Panc1 (cell line): ENCODE measurements at regions not wholly inside any gene's neighbourhood (a gene's known extent, or its start where the extent isn't known, plus 50 kb on each side); places are given as distances from the start of the nearest gene placed in this dataset.

ENCODE experiments used
- ATAC-seq: fragments of 200-7000 bp; cut with Tn5 transposase; 2 replicates; pipeline ENCODE4 v1.9.1; 2020; ENCODE audit warnings: mild to moderate bottlenecking, moderate library complexity
- BruUV-seq: library from RNA; stranded (reverse); fragments of 400-500 nt; replicated peaks from 2 replicates; lab custom pipeline; 2021; lab: Mats Ljungman, UMichigan
- CTCF ChIA-PET: fragments of 300-600 bp; sonication (Branson Sonifier 250); formaldehyde crosslinking; loops from one replicate; lab custom pipeline; 2022; ENCODE audit warnings: antibody characterized with exemption; lab: Charles Lee
- POLR2A ChIA-PET: fragments of 300-600 bp; sonication (Branson Sonifier 250); formaldehyde crosslinking; loops from one replicate; lab custom pipeline; 2022; ENCODE audit warnings: antibody characterized with exemption; lab: Charles Lee
- DNase-seq: peaks from one replicate; pipeline ENCODE4 v3.0.0-alpha.2; 2010; ENCODE audit warnings: low read depth, low spot score
- H3K27ac ChIP-seq: 2 replicates; pipeline ENCODE4 v1.5.1; 2011; ENCODE audit warnings: mild to moderate bottlenecking, low read length, inconsistent platforms
- H3K27me3 ChIP-seq: fragments of 200-500 bp; sonication (Bioruptor generic); 2 replicates; pipeline ENCODE4 v1.6.0; 2014; ENCODE audit warnings: low read length, inconsistent platforms; ENCODE audit not compliant: control insufficient read depth, insufficient read depth
- H3K36me3 ChIP-seq: fragments of 200-500 bp; sonication (Bioruptor generic); 2 replicates; pipeline ENCODE4 v1.5.1; 2014; ENCODE audit warnings: inconsistent platforms, mild to moderate bottlenecking, low read length, moderate library complexity; ENCODE audit not compliant: control insufficient read depth, insufficient read depth
- H3K4me1 ChIP-seq: 2 replicates; pipeline ENCODE4 v1.5.1; 2011; ENCODE audit warnings: inconsistent platforms, mild to moderate bottlenecking, low read length, moderate library complexity; ENCODE audit not compliant: control insufficient read depth, insufficient read depth
- H3K4me3 ChIP-seq, 2 experiments: 2 replicates each; pipeline ENCODE4 v1.5.1; 2011 to 2012; ENCODE audit warnings: low read depth in 2 of 2, low read length in 2 of 2, mild to moderate bottlenecking in 2 of 2, inconsistent platforms in 1 of 2, moderate library complexity in 1 of 2
- H3K9me3 ChIP-seq: fragments of 200-500 bp; sonication (Bioruptor generic); 2 replicates; pipeline ENCODE4 v1.5.1; 2014; ENCODE audit warnings: low read depth, mild to moderate bottlenecking, inconsistent platforms, low read length, moderate library complexity; ENCODE audit not compliant: control insufficient read depth, insufficient read depth
- POLR2AphosphoS5 ChIP-seq: IDR thresholded peaks from 2 replicates; pipeline ENCODE4 v1.6.1; 2012; ENCODE audit warnings: mild to moderate bottlenecking, low read depth, low read length, moderate library complexity
- SIN3A ChIP-seq: IDR thresholded peaks from 2 replicates; pipeline ENCODE4 v1.6.1; 2012; ENCODE audit warnings: low read depth, mild to moderate bottlenecking, low read length, moderate library complexity, borderline replicate concordance; ENCODE audit not compliant: insufficient read depth
- TCF7L2 ChIP-seq: IDR thresholded peaks from 2 replicates; pipeline ENCODE4 v1.6.1; 2011; ENCODE audit warnings: mild to moderate bottlenecking, low read depth, low read length, inconsistent platforms
- in situ Hi-C: cut with HindIII; loops from 2 replicates; pipeline ENCODE4 v1.10.0; 2016; ENCODE audit warnings: low sequenced_read_pairs, low pct_unique_long_range_greater_than_20kb
- intact Hi-C: fragments of 100-400 bp; cut with micrococcal nuclease; formaldehyde crosslinking; loops from one replicate; pipeline ENCODE4 v1.10.0; 2022; ENCODE audit not compliant: unreplicated experiment
- TF ChIP-seq, protein P1 (sequence below): fragments of 450-650 bp; IDR thresholded peaks from 2 replicates; pipeline ENCODE4 v1.5.1; 2017; ENCODE audit warnings: mild to moderate bottlenecking
- TF ChIP-seq, protein P2 (sequence below), 2 experiments: IDR thresholded peaks; 2 replicates each; pipeline ENCODE4 v1.6.1; 2011 to 2012; ENCODE audit warnings: low read depth in 2 of 2, control low read depth in 1 of 2, low read length in 1 of 2, mild to moderate bottlenecking in 1 of 2, moderate library complexity in 1 of 2; ENCODE audit not compliant: insufficient read depth in 1 of 2

DNA sequence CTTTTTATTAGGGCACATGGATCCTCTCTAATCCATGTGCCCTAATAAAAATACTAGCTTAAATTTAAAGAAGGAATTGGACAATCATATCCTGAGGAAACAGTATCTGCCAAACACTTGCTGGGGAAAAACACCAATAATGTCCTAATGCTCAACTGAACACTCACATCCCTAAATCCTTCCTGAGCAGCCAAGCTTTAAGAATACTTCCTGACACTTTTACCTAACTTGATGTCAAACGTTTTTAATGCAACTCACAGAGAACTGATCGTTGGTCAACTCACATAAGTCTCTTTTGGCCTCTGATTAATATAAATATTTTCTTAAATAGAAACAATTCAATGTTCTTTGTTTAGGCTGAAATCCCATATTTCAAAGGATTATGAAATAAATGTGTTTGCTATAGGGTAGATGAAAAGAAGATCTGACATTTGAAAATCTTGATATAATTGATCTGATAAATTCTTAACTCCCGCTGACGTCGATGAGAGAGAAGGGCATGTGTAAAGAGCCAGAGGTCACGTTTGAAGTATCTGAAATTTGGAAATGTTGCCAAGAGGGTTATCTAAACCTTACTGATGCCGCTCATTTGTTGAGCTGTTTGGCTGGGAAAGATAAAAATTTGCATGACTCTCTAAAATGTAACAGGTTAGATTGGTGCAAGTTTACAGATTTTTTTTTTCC lies 122.8 kb upstream of the RHOBTB1 start:
- BruUV-seq, result no TSS peak
- ATAC-seq, result no peak
- intact Hi-C loops, result no loop called here

DNA sequence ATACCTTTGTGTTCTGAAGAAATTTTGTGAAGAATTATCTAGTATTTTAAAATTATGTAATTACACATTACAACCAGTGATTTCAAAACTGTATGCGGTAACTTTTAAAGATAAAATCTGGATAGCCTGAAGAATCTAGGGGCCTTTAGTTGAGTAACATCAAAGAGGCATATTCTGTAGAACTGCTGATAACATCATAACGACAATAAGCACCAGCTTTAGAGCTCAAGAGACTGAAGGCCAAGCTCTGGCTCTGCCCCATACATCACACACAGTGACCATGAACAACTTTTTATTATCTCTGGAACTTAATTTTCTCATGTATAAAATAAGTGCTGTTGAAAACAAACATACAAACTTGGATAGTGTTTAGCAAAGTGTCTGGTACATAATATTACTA lies 121.1 kb upstream of the RHOBTB1 start:
- no peaks in the 10 kb centered on the region for H3K4me1 ChIP-seq
- ChIA-PET POLR2A (no interaction called here), CTCF (no interaction called here)
- in situ Hi-C loops, result no loop called here
- DNase-seq, result no peak
- no TSS peak for BruUV-seq
- H3K9me3 ChIP-seq, result no peaks in the 10 kb centered on the region
- peaks cover 9% of the 10 kb centered on the region for H3K27me3 ChIP-seq
- TF ChIP-seq, protein P1, sequence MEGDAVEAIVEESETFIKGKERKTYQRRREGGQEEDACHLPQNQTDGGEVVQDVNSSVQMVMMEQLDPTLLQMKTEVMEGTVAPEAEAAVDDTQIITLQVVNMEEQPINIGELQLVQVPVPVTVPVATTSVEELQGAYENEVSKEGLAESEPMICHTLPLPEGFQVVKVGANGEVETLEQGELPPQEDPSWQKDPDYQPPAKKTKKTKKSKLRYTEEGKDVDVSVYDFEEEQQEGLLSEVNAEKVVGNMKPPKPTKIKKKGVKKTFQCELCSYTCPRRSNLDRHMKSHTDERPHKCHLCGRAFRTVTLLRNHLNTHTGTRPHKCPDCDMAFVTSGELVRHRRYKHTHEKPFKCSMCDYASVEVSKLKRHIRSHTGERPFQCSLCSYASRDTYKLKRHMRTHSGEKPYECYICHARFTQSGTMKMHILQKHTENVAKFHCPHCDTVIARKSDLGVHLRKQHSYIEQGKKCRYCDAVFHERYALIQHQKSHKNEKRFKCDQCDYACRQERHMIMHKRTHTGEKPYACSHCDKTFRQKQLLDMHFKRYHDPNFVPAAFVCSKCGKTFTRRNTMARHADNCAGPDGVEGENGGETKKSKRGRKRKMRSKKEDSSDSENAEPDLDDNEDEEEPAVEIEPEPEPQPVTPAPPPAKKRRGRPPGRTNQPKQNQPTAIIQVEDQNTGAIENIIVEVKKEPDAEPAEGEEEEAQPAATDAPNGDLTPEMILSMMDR, result no peak
- TF ChIP-seq, protein P2, sequence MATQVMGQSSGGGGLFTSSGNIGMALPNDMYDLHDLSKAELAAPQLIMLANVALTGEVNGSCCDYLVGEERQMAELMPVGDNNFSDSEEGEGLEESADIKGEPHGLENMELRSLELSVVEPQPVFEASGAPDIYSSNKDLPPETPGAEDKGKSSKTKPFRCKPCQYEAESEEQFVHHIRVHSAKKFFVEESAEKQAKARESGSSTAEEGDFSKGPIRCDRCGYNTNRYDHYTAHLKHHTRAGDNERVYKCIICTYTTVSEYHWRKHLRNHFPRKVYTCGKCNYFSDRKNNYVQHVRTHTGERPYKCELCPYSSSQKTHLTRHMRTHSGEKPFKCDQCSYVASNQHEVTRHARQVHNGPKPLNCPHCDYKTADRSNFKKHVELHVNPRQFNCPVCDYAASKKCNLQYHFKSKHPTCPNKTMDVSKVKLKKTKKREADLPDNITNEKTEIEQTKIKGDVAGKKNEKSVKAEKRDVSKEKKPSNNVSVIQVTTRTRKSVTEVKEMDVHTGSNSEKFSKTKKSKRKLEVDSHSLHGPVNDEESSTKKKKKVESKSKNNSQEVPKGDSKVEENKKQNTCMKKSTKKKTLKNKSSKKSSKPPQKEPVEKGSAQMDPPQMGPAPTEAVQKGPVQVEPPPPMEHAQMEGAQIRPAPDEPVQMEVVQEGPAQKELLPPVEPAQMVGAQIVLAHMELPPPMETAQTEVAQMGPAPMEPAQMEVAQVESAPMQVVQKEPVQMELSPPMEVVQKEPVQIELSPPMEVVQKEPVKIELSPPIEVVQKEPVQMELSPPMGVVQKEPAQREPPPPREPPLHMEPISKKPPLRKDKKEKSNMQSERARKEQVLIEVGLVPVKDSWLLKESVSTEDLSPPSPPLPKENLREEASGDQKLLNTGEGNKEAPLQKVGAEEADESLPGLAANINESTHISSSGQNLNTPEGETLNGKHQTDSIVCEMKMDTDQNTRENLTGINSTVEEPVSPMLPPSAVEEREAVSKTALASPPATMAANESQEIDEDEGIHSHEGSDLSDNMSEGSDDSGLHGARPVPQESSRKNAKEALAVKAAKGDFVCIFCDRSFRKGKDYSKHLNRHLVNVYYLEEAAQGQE (IDR thresholded peaks at IDR 0.05; ENCODE audit: insufficient read depth in 1 of 2, low read depth in 2 of 2, low read length in 1 of 2), result no peak
- TF ChIP-seq SIN3A, result no peak
- H3K4me3 ChIP-seq, result no peak overlapping the region
- H3K36me3 ChIP-seq, result no peaks in the 10 kb centered on the region
- no peak overlapping the region for H3K27ac ChIP-seq
- ATAC-seq, result no peak
- intact Hi-C loops, result no loop called here

More for the DNA sequence above, 122.8 kb upstream of the RHOBTB1 start:
- TF ChIP-seq SIN3A, result no peak
- no peak overlapping the region for H3K27ac ChIP-seq
- H3K4me1 ChIP-seq, result no peaks in the 10 kb centered on the region
- H3K27me3 ChIP-seq, result peaks cover 9% of the 10 kb centered on the region
- in situ Hi-C loops, result no loop called here
- H3K36me3 ChIP-seq, result no peaks in the 10 kb centered on the region
- POLR2A ChIA-PET, result no interaction called here
- CTCF ChIA-PET, result no interaction called here
- no peak overlapping the region for H3K4me3 ChIP-seq
- no peaks in the 10 kb centered on the region for H3K9me3 ChIP-seq
- DNase-seq, result no peak

DNA sequence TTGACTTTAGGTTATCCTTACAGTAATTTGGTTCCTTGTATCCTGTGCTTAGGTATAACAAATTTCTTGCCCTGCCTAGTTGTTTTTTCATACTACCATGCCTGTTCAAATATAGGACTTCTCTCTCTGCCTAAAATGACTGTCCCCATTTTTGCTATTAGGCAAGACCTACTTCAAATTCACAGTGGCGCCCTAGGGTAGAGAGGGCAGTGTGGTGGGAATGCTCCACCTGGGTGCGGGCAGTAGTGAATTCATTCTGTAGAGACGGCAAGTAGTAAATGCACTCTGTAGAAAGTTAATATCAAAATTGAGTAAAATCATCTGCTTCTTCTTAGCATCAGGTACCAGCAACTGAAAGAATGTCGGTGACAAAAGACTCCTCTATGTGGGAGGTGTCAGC lies 120.4 kb upstream of the RHOBTB1 start:
- H3K4me3 ChIP-seq, result no peak overlapping the region
- intact Hi-C loops, result no loop called here
- CTCF ChIA-PET, result no interaction called here
- in situ Hi-C loops, result no loop called here
- H3K4me1 ChIP-seq, result no peaks in the 10 kb centered on the region
- no peak overlapping the region for H3K27ac ChIP-seq
- H3K36me3 ChIP-seq, result no peaks in the 10 kb centered on the region
- no TSS peak for BruUV-seq
- peaks cover 13% of the 10 kb centered on the region for H3K27me3 ChIP-seq
- TF ChIP-seq POLR2AphosphoS5 (no peak), SIN3A (no peak), TCF7L2 (no peak)
- TF ChIP-seq, protein P2 (IDR thresholded peaks at IDR 0.05; ENCODE audit: insufficient read depth in 1 of 2, low read depth in 2 of 2, low read length in 1 of 2), result no peak
- TF ChIP-seq, protein P1, result no peak
- POLR2A ChIA-PET, result no interaction called here
- DNase-seq (no peak), ATAC-seq (no peak)
- no peaks in the 10 kb centered on the region for H3K9me3 ChIP-seq
